ENCODE measurements at regions not wholly inside any gene's neighbourhood (a gene's known extent, or its start where the extent isn't known, plus 50 kb on each side); places are given as distances from the start of the nearest gene placed in this dataset.

DNA sequence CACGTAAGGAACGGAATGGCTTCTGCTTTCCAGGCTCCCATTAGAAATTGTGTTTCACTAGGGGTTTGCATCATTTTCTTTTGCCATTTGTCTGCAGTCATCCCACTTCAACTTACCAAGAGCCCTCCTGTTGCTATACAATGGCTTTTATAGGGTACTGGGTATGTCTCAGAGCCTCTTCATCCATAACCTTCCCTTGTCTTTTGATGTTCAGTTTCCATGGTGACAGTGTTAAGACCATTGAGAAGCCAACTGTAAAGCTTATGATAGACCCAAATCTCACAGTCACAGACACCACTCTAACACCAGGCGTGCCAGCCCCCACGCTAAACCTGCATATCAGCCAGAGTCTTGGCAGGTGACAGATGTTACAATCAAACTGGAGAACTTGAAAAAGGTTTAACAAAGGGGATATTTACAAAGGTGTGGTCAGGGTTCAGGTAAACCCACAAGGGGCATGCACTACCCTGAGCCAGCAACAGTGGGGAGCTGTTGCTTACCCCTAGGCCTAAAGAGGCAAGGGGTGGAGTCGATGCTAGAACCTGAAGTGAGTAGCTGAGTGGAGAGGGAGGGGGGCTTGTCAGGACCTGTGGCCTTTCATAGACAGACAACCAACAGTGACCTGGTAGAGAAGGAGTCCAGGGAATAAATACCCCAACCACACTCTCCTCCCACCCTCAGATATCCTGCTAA lies 53.2 kb upstream of the ABLIM1 start:
- DNase-seq (ENCODE audit: low read depth in 1 of 2, low spot score in 1 of 2): no peak
- H3K27me3 ChIP-seq (ENCODE audit: insufficient read depth, poor library complexity, severe bottlenecking): no peaks in the 10 kb centered on the region
- TF ChIP-seq, protein P1, sequence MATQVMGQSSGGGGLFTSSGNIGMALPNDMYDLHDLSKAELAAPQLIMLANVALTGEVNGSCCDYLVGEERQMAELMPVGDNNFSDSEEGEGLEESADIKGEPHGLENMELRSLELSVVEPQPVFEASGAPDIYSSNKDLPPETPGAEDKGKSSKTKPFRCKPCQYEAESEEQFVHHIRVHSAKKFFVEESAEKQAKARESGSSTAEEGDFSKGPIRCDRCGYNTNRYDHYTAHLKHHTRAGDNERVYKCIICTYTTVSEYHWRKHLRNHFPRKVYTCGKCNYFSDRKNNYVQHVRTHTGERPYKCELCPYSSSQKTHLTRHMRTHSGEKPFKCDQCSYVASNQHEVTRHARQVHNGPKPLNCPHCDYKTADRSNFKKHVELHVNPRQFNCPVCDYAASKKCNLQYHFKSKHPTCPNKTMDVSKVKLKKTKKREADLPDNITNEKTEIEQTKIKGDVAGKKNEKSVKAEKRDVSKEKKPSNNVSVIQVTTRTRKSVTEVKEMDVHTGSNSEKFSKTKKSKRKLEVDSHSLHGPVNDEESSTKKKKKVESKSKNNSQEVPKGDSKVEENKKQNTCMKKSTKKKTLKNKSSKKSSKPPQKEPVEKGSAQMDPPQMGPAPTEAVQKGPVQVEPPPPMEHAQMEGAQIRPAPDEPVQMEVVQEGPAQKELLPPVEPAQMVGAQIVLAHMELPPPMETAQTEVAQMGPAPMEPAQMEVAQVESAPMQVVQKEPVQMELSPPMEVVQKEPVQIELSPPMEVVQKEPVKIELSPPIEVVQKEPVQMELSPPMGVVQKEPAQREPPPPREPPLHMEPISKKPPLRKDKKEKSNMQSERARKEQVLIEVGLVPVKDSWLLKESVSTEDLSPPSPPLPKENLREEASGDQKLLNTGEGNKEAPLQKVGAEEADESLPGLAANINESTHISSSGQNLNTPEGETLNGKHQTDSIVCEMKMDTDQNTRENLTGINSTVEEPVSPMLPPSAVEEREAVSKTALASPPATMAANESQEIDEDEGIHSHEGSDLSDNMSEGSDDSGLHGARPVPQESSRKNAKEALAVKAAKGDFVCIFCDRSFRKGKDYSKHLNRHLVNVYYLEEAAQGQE (IDR thresholded peaks at IDR 0.05; ENCODE audit: insufficient replicate concordance, low read depth): no peak
- TF ChIP-seq, protein P2, sequence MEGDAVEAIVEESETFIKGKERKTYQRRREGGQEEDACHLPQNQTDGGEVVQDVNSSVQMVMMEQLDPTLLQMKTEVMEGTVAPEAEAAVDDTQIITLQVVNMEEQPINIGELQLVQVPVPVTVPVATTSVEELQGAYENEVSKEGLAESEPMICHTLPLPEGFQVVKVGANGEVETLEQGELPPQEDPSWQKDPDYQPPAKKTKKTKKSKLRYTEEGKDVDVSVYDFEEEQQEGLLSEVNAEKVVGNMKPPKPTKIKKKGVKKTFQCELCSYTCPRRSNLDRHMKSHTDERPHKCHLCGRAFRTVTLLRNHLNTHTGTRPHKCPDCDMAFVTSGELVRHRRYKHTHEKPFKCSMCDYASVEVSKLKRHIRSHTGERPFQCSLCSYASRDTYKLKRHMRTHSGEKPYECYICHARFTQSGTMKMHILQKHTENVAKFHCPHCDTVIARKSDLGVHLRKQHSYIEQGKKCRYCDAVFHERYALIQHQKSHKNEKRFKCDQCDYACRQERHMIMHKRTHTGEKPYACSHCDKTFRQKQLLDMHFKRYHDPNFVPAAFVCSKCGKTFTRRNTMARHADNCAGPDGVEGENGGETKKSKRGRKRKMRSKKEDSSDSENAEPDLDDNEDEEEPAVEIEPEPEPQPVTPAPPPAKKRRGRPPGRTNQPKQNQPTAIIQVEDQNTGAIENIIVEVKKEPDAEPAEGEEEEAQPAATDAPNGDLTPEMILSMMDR (IDR thresholded peaks at IDR 0.05; ENCODE audit: insufficient read depth, low read length): no peak
- no peak for TF ChIP-seq POLR2AphosphoS5 (IDR thresholded peaks at IDR 0.05; ENCODE audit: low read depth)
- no peak for TF ChIP-seq GABPA (IDR thresholded peaks at IDR 0.05; ENCODE audit: low read depth)
- TF ChIP-seq SPI1 (IDR thresholded peaks at IDR 0.05; ENCODE audit: borderline replicate concordance, low read depth): no peak
- H3K27ac ChIP-seq (replicated peaks): no peak overlapping the region
- no peak overlapping the region for H3K4me3 ChIP-seq (replicated peaks; ENCODE audit: insufficient read depth, low read length)

DNA sequence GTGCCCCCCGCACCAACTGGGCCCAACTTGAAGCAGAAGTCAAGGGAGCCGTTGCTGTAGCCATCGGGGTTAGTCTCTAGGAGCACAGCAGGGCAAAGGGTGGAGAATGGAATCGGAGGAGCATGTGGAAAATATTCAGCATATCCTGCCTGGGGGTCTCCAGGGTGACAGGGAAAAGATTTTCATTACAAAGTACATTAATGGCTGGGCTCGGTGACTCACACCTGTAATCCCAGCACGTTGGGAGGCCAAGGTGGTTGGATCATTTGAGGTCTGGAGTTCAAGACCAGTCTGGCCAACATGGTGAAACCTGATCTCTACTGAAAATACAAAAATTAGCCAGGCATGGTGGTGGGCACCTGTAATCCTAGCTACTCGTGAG lies 53.8 kb upstream of the ABLIM1 start:
- DNase-seq (ENCODE audit: low read depth in 1 of 2, low spot score in 1 of 2): no peak
- no peak for TF ChIP-seq SPI1 (IDR thresholded peaks at IDR 0.05; ENCODE audit: borderline replicate concordance, low read depth)
- TF ChIP-seq, protein P1 (IDR thresholded peaks at IDR 0.05; ENCODE audit: insufficient replicate concordance, low read depth): no peak
- no peak for TF ChIP-seq POLR2AphosphoS5 (IDR thresholded peaks at IDR 0.05; ENCODE audit: low read depth)
- no peak for TF ChIP-seq GABPA (IDR thresholded peaks at IDR 0.05; ENCODE audit: low read depth)
- TF ChIP-seq, protein P2 (IDR thresholded peaks at IDR 0.05; ENCODE audit: insufficient read depth, low read length): no peak
- H3K27ac ChIP-seq (replicated peaks): no peak overlapping the region
- H3K4me3 ChIP-seq (replicated peaks; ENCODE audit: insufficient read depth, low read length): no peak overlapping the region
- H3K27me3 ChIP-seq (ENCODE audit: insufficient read depth, poor library complexity, severe bottlenecking): no peaks in the 10 kb centered on the region

DNA sequence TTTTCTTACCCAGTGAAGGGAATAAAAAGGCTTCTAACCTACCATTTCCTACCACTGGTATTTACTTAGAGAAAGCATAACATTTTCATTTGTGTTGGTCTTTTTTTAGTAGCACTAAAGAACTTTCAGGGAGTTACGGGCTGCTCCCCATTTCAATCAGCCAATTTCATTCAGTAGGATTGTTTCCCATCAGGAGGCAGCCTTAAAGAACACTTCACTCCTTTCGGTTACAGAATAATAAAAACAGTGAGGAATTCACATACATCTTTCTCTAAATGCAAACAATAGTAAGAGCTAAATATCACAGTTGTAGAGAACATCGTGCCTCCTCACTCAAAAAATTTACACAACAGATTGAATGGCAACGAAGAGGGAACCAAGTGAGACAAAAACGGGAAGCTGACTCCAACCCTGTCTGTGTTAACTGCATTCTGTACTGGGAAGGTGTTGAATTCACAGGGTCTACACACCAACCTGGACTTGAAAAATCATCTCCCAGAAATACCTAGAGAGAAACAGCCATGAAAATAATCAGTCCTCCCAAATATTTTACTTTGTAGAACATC lies 55.5 kb upstream of the ABLIM1 start:
- no peak overlapping the region for H3K27ac ChIP-seq (replicated peaks)
- no peaks in the 10 kb centered on the region for H3K27me3 ChIP-seq (ENCODE audit: insufficient read depth, poor library complexity, severe bottlenecking)

More for the DNA sequence above, 55.5 kb upstream of the ABLIM1 start:
- TF ChIP-seq, protein P2 (IDR thresholded peaks at IDR 0.05; ENCODE audit: insufficient read depth, low read length): no peak
- TF ChIP-seq, protein P1 (IDR thresholded peaks at IDR 0.05; ENCODE audit: insufficient replicate concordance, low read depth): no peak
- no peak for TF ChIP-seq POLR2AphosphoS5 (IDR thresholded peaks at IDR 0.05; ENCODE audit: low read depth)
- DNase-seq (ENCODE audit: low read depth in 1 of 2, low spot score in 1 of 2): peak in 1 of 2 experiments; percentile 5
- H3K4me3 ChIP-seq (replicated peaks; ENCODE audit: insufficient read depth, low read length): no peak overlapping the region
